Dermis blood vessel endothelial cell (primary cell): ENCODE measurements at regions not wholly inside any gene's neighbourhood (a gene's known extent, or its start where the extent isn't known, plus 50 kb on each side); places are given as distances from the start of the nearest gene placed in this dataset.
"Not testable (repeated sequence)": the region's sequence is repeated elsewhere in the genome, so short reads cannot be mapped to it uniquely, and the experiment has no call there.

Experiments
- DNase-seq: peaks from one replicate; pipeline ENCODE4 v3.0.0; 2010

GRCh38 chr3:23114432-23114831 is 88.7 kb upstream of the UBE2E2 start:
- DNase-seq = no peak

GRCh38 chr3:23115171-23115877 is 87.8 kb upstream of the UBE2E2 start:
- DNase-seq = no peak

GRCh38 chr3:23116081-23116837 is 86.9 kb upstream of the UBE2E2 start:
- no peak for DNase-seq

- DNase-seq = no peak
Measured at GRCh38 chr3:23117856-23118255, 85.3 kb upstream of the UBE2E2 start.

GRCh38 chr3:23127196-23127595 is 75.9 kb upstream of the UBE2E2 start:
- no peak for DNase-seq

- DNase-seq = no peak
Measured at GRCh38 chr3:23128655-23129054, 74.5 kb upstream of the UBE2E2 start.

- DNase-seq = no peak
Measured at GRCh38 chr3:23129117-23129516, 74.0 kb upstream of the UBE2E2 start.

GRCh38 chr3:23129817-23130216 is 73.3 kb upstream of the UBE2E2 start:
- DNase-seq = peak; percentile 36

- DNase-seq = no peak
Measured at GRCh38 chr3:23130406-23130805, 72.7 kb upstream of the UBE2E2 start.

GRCh38 chr3:23135026-23135785 is 67.9 kb upstream of the UBE2E2 start:
- no peak for DNase-seq

GRCh38 chr3:23136054-23136453 is 67.1 kb upstream of the UBE2E2 start:
- no peak for DNase-seq

GRCh38 chr3:23144051-23144450 is 59.1 kb upstream of the UBE2E2 start:
- DNase-seq = not testable (repeated sequence)

GRCh38 chr3:23146163-23146562 is 57.0 kb upstream of the UBE2E2 start:
- DNase-seq = no peak

GRCh38 chr3:23152989-23153388 is 50.1 kb upstream of the UBE2E2 start:
- no peak for DNase-seq
